Mesendoderm (in vitro differentiated cells): ENCODE measurements at regions not wholly inside any gene's neighbourhood (a gene's known extent, or its start where the extent isn't known, plus 50 kb on each side); places are given as distances from the start of the nearest gene placed in this dataset.
"Not testable (repeated sequence)": the region's sequence is repeated elsewhere in the genome, so short reads cannot be mapped to it uniquely, and the experiment has no call there.

ENCODE experiments used
- DNase-seq: peaks from one replicate; pipeline ENCODE4 v3.0.0; 2013
- H2AK5ac ChIP-seq: 2 replicates; pipeline ENCODE4 v1.6.1; 2013; ENCODE audit warnings: low read length, inconsistent platforms
- H2BK120ac ChIP-seq: 2 replicates; pipeline ENCODE4 v1.6.1; 2013; ENCODE audit warnings: low read depth, mild to moderate bottlenecking, low read length, moderate library complexity, mixed read lengths
- H2BK15ac ChIP-seq: replicated peaks from 2 replicates; pipeline ENCODE4 v1.6.1; 2013; ENCODE audit warnings: low read depth, mild to moderate bottlenecking, moderate library complexity
- H2BK5ac ChIP-seq: 2 replicates; pipeline ENCODE4 v1.6.1; 2013; ENCODE audit warnings: low read length, inconsistent platforms
- H3K18ac ChIP-seq: 2 replicates; pipeline ENCODE4 v1.6.1; 2013; ENCODE audit warnings: mild to moderate bottlenecking, low read length, mixed read lengths
- H3K23ac ChIP-seq: one replicate; pipeline ENCODE4 v1.6.1; 2013; ENCODE audit warnings: low read length
- H3K27ac ChIP-seq: 2 replicates; pipeline ENCODE4 v1.5.1; 2013; ENCODE audit warnings: low read depth, mild to moderate bottlenecking, inconsistent platforms, low read length, moderate library complexity
- H3K27me3 ChIP-seq: 2 replicates; pipeline ENCODE4 v1.6.1; 2013; ENCODE audit warnings: low read length, control low read depth, mild to moderate bottlenecking, inconsistent platforms; ENCODE audit not compliant: insufficient read depth, poor library complexity
- H3K36me3 ChIP-seq: 2 replicates; pipeline ENCODE4 v1.6.1; 2013; ENCODE audit warnings: low read length, inconsistent platforms; ENCODE audit not compliant: control insufficient read depth, insufficient read depth
- H3K4ac ChIP-seq: one replicate; pipeline ENCODE4 v1.6.1; 2013; ENCODE audit warnings: low read depth, mild to moderate bottlenecking, low read length, moderate library complexity
- H3K4me1 ChIP-seq: 2 replicates; pipeline ENCODE4 v1.6.1; 2013; ENCODE audit warnings: low read depth, low read length, inconsistent platforms; ENCODE audit not compliant: control insufficient read depth
- H3K4me2 ChIP-seq: 2 replicates; pipeline ENCODE4 v1.6.1; 2013; ENCODE audit warnings: low read length
- H3K4me3 ChIP-seq: 2 replicates; pipeline ENCODE4 v1.5.1; 2013; ENCODE audit warnings: mild to moderate bottlenecking, low read length
- H3K56ac ChIP-seq: one replicate; pipeline ENCODE4 v1.6.1; 2013; ENCODE audit warnings: low read length
- H3K79me1 ChIP-seq: 2 replicates; pipeline ENCODE4 v1.6.1; 2013; ENCODE audit warnings: low read length, inconsistent platforms
- H3K79me2 ChIP-seq: 2 replicates; pipeline ENCODE4 v1.6.1; 2013; ENCODE audit warnings: mild to moderate bottlenecking, low read length; ENCODE audit not compliant: control insufficient read depth, insufficient read depth
- H3K9ac ChIP-seq: 2 replicates; pipeline ENCODE4 v1.6.1; 2013; ENCODE audit warnings: low read length, inconsistent platforms
- H4K5ac ChIP-seq: one replicate; pipeline ENCODE4 v1.6.1; 2013; ENCODE audit warnings: low read length
- H4K8ac ChIP-seq: one replicate; pipeline ENCODE4 v1.6.1; 2013; ENCODE audit warnings: low read depth, mild to moderate bottlenecking, control low read depth, low read length, moderate library complexity
- WGBS: extraction: QIAGEN DNeasy Blood & Tissue Kit; methylation state at CpG from one replicate; pipeline ENCODE4 v1.1.7; 2013; ENCODE audit warnings: low lambda C conversion rate, missing lambda C conversion rate; ENCODE audit not compliant: insufficient coverage; ENCODE audit errors: extremely low coverage; 5-methylcytosine and 5-hydroxymethylcytosine counted together

- not testable (repeated sequence) for H2BK15ac ChIP-seq, H3K79me2 ChIP-seq, DNase-seq, H3K27ac ChIP-seq, H3K23ac ChIP-seq, H3K9ac ChIP-seq, H3K79me1 ChIP-seq, H2BK120ac ChIP-seq, H3K4me3 ChIP-seq, H3K56ac ChIP-seq, H2AK5ac ChIP-seq, H3K27me3 ChIP-seq, H3K36me3 ChIP-seq, H4K5ac ChIP-seq, H3K4ac ChIP-seq, H2BK5ac ChIP-seq, H4K8ac ChIP-seq, H3K18ac ChIP-seq, H3K4me2 ChIP-seq, H3K4me1 ChIP-seq
- no CpG with 5 or more reads among the region's 10 CpGs for WGBS
Measured at GRCh38 chr7:103981-104380, 88.4 kb upstream of the FAM20C start.

DNA sequence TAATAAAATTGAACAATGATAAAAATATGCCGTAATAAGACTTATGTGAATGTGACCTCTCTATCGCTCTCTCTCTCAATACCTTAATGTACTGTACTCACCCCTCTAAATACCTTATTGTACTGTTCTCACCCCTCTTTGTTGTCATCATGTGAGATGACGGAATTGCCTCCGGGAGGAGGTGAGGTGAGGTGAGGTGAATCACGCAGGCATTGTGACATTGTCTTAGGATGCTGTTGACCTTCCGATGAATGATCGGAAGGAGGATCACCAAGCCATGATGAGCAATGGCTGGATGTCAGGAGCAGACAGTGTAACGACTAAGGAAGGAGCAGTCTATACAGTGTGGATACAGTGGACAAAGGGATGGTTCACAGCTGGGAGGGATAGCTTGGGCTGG is 87.4 kb upstream of the FAM20C start:
- no peak overlapping the region for H2AK5ac ChIP-seq
- no peak for DNase-seq
- H2BK120ac ChIP-seq: no peak overlapping the region
- H4K5ac ChIP-seq: no peak overlapping the region
- no peak overlapping the region for H3K9ac ChIP-seq
- no peak overlapping the region for H4K8ac ChIP-seq
- H3K36me3 ChIP-seq: no peaks in the 10 kb centered on the region
- no CpG with 5 or more reads among the region's 8 CpGs for WGBS
- no peaks in the 10 kb centered on the region for H3K4me1 ChIP-seq
- no peaks in the 10 kb centered on the region for H3K79me2 ChIP-seq
- no peak overlapping the region for H2BK15ac ChIP-seq
- H3K23ac ChIP-seq: no peak overlapping the region
- H3K4ac ChIP-seq: no peak overlapping the region
- H3K79me1 ChIP-seq: no peaks in the 10 kb centered on the region
- no peaks in the 10 kb centered on the region for H3K27me3 ChIP-seq
- no peak overlapping the region for H3K56ac ChIP-seq
- H3K18ac ChIP-seq: no peak overlapping the region
- H2BK5ac ChIP-seq: no peak overlapping the region
- H3K4me2 ChIP-seq: no peak overlapping the region
- H3K4me3 ChIP-seq: no peak overlapping the region
- no peak overlapping the region for H3K27ac ChIP-seq

DNA sequence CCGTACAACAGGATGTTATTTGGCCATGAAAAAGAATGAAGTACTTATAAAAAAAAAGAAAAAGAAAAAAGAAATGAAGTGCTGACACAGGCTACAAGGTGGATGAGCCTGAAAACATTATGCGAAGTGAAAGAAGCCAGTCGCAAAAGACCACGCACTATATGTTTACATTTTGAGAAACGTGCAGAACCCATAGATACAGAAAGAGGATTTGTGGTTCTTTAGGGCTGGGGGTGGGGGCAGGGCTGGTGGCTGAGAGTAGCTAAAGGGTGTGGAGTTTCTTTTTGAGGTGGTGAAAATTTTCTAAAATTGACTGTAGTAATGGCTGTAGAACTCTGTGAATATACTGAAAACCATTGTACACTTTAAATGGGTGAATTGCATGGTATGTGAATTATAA is 86.0 kb upstream of the FAM20C start:
- H2BK5ac ChIP-seq: no peak overlapping the region
- WGBS: no CpG with 5 or more reads among the region's 5 CpGs
- H2BK15ac ChIP-seq: no peak overlapping the region
- no peak overlapping the region for H3K56ac ChIP-seq
- no peak overlapping the region for H3K27ac ChIP-seq
- H3K79me2 ChIP-seq: no peaks in the 10 kb centered on the region
- H4K5ac ChIP-seq: no peak overlapping the region
- no peak overlapping the region for H3K4me3 ChIP-seq
- H3K79me1 ChIP-seq: no peaks in the 10 kb centered on the region
- H4K8ac ChIP-seq: no peak overlapping the region
- no peak overlapping the region for H3K18ac ChIP-seq
- no peak for DNase-seq
- H2AK5ac ChIP-seq: no peak overlapping the region
- H3K9ac ChIP-seq: no peak overlapping the region
- no peak overlapping the region for H3K4ac ChIP-seq
- no peaks in the 10 kb centered on the region for H3K27me3 ChIP-seq
- H3K4me1 ChIP-seq: no peaks in the 10 kb centered on the region
- H3K36me3 ChIP-seq: no peaks in the 10 kb centered on the region
- no peak overlapping the region for H3K4me2 ChIP-seq
- no peak overlapping the region for H2BK120ac ChIP-seq
- H3K23ac ChIP-seq: no peak overlapping the region

DNA sequence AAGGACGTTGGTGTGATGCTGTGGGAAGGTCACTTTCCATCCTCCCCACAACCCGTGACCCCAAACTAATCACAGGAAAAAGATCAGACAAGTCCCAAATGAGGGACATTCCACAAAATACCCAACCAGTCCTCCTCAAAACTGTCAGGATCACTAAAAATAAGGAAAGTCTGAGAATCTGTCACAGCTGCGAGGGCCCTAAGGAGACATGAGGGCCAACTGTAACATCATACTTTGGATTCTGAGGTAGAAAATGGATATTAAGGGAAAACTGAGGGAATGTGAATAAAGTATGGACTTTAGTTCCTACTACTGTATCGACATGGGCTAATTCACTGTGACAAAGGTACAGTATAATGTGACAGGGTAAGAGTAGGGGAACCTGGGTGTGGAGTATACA is 85.1 kb upstream of the FAM20C start:
- H3K18ac ChIP-seq: no peak overlapping the region
- no peak overlapping the region for H3K4me3 ChIP-seq
- H3K36me3 ChIP-seq: no peaks in the 10 kb centered on the region

GRCh38 chr7:107907-108306 is 84.5 kb upstream of the FAM20C start:
- H3K27ac ChIP-seq: no peak overlapping the region
- no peaks in the 10 kb centered on the region for H3K36me3 ChIP-seq
- H2BK15ac ChIP-seq: no peak overlapping the region
- H3K4ac ChIP-seq: no peak overlapping the region
- H3K27me3 ChIP-seq: no peaks in the 10 kb centered on the region
- H3K9ac ChIP-seq: no peak overlapping the region
- no peak overlapping the region for H4K5ac ChIP-seq
- H3K4me2 ChIP-seq: no peak overlapping the region
- DNase-seq: no peak
- no peak overlapping the region for H2BK5ac ChIP-seq
- H3K79me2 ChIP-seq: no peaks in the 10 kb centered on the region
- no peak overlapping the region for H3K56ac ChIP-seq
- no peak overlapping the region for H2BK120ac ChIP-seq
- H3K4me1 ChIP-seq: no peaks in the 10 kb centered on the region
- H3K23ac ChIP-seq: no peak overlapping the region
- no peak overlapping the region for H4K8ac ChIP-seq
- no peak overlapping the region for H2AK5ac ChIP-seq
- no peak overlapping the region for H3K18ac ChIP-seq
- no peaks in the 10 kb centered on the region for H3K79me1 ChIP-seq
- H3K4me3 ChIP-seq: no peak overlapping the region
- WGBS: no CpG with 5 or more reads among the region's 3 CpGs

More for the DNA sequence above, 85.1 kb upstream of the FAM20C start:
- H3K4me1 ChIP-seq: no peaks in the 10 kb centered on the region
- no peaks in the 10 kb centered on the region for H3K27me3 ChIP-seq
- no peak for DNase-seq
- no peak overlapping the region for H3K4ac ChIP-seq
- H3K23ac ChIP-seq: no peak overlapping the region
- H3K27ac ChIP-seq: no peak overlapping the region
- H3K4me2 ChIP-seq: no peak overlapping the region
- H4K8ac ChIP-seq: no peak overlapping the region
- H2BK15ac ChIP-seq: no peak overlapping the region
- H3K9ac ChIP-seq: no peak overlapping the region
- no peaks in the 10 kb centered on the region for H3K79me1 ChIP-seq
- WGBS: no CpG with 5 or more reads among the region's 4 CpGs
- H2AK5ac ChIP-seq: no peak overlapping the region
- H4K5ac ChIP-seq: no peak overlapping the region
- no peak overlapping the region for H2BK120ac ChIP-seq
- H2BK5ac ChIP-seq: no peak overlapping the region
- no peak overlapping the region for H3K56ac ChIP-seq
- H3K79me2 ChIP-seq: no peaks in the 10 kb centered on the region

- no peak for DNase-seq
Measured at GRCh38 chr7:109094-109493, 83.3 kb upstream of the FAM20C start.

More at GRCh38 chr7:109094-109493, 83.3 kb upstream of the FAM20C start:
- H3K36me3 ChIP-seq: no peaks in the 10 kb centered on the region
- no peak overlapping the region for H3K27ac ChIP-seq
- no peak overlapping the region for H2BK120ac ChIP-seq
- no peaks in the 10 kb centered on the region for H3K79me2 ChIP-seq
- H2BK15ac ChIP-seq: no peak overlapping the region
- no peaks in the 10 kb centered on the region for H3K79me1 ChIP-seq
- no peak overlapping the region for H3K56ac ChIP-seq
- no peak overlapping the region for H4K8ac ChIP-seq
- H3K4me2 ChIP-seq: no peak overlapping the region
- H3K9ac ChIP-seq: no peak overlapping the region
- no peak overlapping the region for H2BK5ac ChIP-seq
- H4K5ac ChIP-seq: no peak overlapping the region
- H3K27me3 ChIP-seq: no peaks in the 10 kb centered on the region
- no peak overlapping the region for H2AK5ac ChIP-seq
- H3K4ac ChIP-seq: no peak overlapping the region
- WGBS: no CpG with 5 or more reads among the region's 10 CpGs
- no peak overlapping the region for H3K23ac ChIP-seq
- no peak overlapping the region for H3K4me3 ChIP-seq
- H3K4me1 ChIP-seq: no peaks in the 10 kb centered on the region
- no peak overlapping the region for H3K18ac ChIP-seq
